Endothelial cell of umbilical vein (primary cell): ENCODE measurements at regions not wholly inside any gene's neighbourhood (a gene's known extent, or its start where the extent isn't known, plus 50 kb on each side); places are given as distances from the start of the nearest gene placed in this dataset.

Experiments used
- BruUV-seq: library from RNA; stranded (reverse); fragments of 400-500 nt; replicated peaks from 2 replicates; lab custom pipeline; 2021; lab: Mats Ljungman, UMichigan
- CTCF ChIA-PET: fragments of 300-600, 350-600 bp; sonication (Branson Sonifier 250); formaldehyde crosslinking; loops from one replicate; lab custom pipeline; 2021; ENCODE audit warnings: antibody characterized with exemption, inconsistent platforms; lab: Charles Lee
- POLR2A ChIA-PET: fragments of 300-600, 350-600 bp; sonication (Branson Sonifier 250); formaldehyde crosslinking; loops from one replicate; lab custom pipeline; 2021; ENCODE audit warnings: antibody characterized with exemption, inconsistent platforms; lab: Charles Lee
- DNase-seq: peaks from one replicate; pipeline ENCODE4 v3.0.0-alpha.2; 2011; ENCODE audit warnings: low read depth, low spot score
- FAIRE-seq: peaks from 2 replicates; lab custom pipeline; 2011; peaks lifted over from hg19 to GRCh38; lab: Jason Lieb, UNC
- H2AFZ ChIP-seq: 2 replicates; pipeline ENCODE4 v1.6.0; 2012; ENCODE audit warnings: low read depth, low read length, control low read depth, inconsistent platforms
- H3K27ac ChIP-seq: 2 replicates; pipeline ENCODE4 v1.5.1; 2011; ENCODE audit warnings: low read depth, mild to moderate bottlenecking, control low read depth, low read length, moderate library complexity; ENCODE audit not compliant: insufficient read depth
- H3K27me3 ChIP-seq, 2 experiments: 2 replicates each; pipeline versions ENCODE4 v1.6.0 to v1.6.1; 2011; ENCODE audit warnings: low read length in 2 of 2, mixed read lengths in 1 of 2; ENCODE audit not compliant: control insufficient read depth in 2 of 2, insufficient read depth in 2 of 2
- H3K36me3 ChIP-seq, 2 experiments: 2 replicates in 1 of 2; 3 replicates in 1 of 2; pipeline ENCODE4 v1.5.1; 2011; ENCODE audit warnings: low read length in 2 of 2, mild to moderate bottlenecking in 1 of 2, moderate library complexity in 1 of 2; ENCODE audit not compliant: control insufficient read depth in 2 of 2, insufficient read depth in 2 of 2; ENCODE audit errors: extremely low read depth in 1 of 2
- H3K4me1 ChIP-seq: 3 replicates; pipeline ENCODE4 v1.5.1; 2011; ENCODE audit warnings: mild to moderate bottlenecking, low read length; ENCODE audit not compliant: control insufficient read depth, insufficient read depth; ENCODE audit errors: extremely low read depth
- H3K4me2 ChIP-seq: 2 replicates; pipeline ENCODE4 v1.6.1; 2011; ENCODE audit warnings: low read length, control low read depth, mixed read lengths; ENCODE audit not compliant: insufficient read depth
- H3K4me3 ChIP-seq, 3 experiments: fragments of 200-600 bp in 1 of 3; sonication (generic), shearing (Covaris generic) in 1 of 3; replicated peaks in 1 of 3; 2 replicates each; pipeline ENCODE4 v1.5.1; 2011 to 2016; ENCODE audit warnings: control low read depth in 3 of 3, low read length in 3 of 3, mild to moderate bottlenecking in 2 of 3, inconsistent platforms in 1 of 3, low read depth in 1 of 3, moderate library complexity in 1 of 3; ENCODE audit not compliant: insufficient read depth in 1 of 3
- H3K79me2 ChIP-seq: 2 replicates; pipeline ENCODE4 v1.6.0; 2012; ENCODE audit warnings: low read length, inconsistent platforms; ENCODE audit not compliant: control insufficient read depth, insufficient read depth
- H3K9ac ChIP-seq: replicated peaks from 2 replicates; pipeline ENCODE3; 2011; ENCODE audit warnings: low read length, control low read depth; ENCODE audit not compliant: insufficient read depth; ENCODE audit errors: extremely low read depth
- H3K9me1 ChIP-seq: replicated peaks from 3 replicates; pipeline ENCODE4 v1.6.0; 2011; ENCODE audit warnings: mild to moderate bottlenecking, low read length; ENCODE audit not compliant: control insufficient read depth, insufficient read depth; ENCODE audit errors: extremely low read depth
- H3K9me3 ChIP-seq: replicated peaks from 2 replicates; pipeline ENCODE4 v1.5.1; 2012; ENCODE audit warnings: low read length, inconsistent platforms; ENCODE audit not compliant: control insufficient read depth, insufficient read depth
- H4K20me1 ChIP-seq: replicated peaks from 2 replicates; pipeline ENCODE3; 2011; ENCODE audit warnings: mild to moderate bottlenecking, low read length; ENCODE audit not compliant: control insufficient read depth, insufficient read depth; ENCODE audit errors: extremely low read depth
- EZH2 ChIP-seq: IDR thresholded peaks from 2 replicates; pipeline ENCODE4 v1.6.1; 2012; ENCODE audit warnings: borderline replicate concordance, low read depth, mild to moderate bottlenecking, moderate library complexity, low read length, inconsistent platforms; ENCODE audit not compliant: severe bottlenecking
- FOS ChIP-seq: IDR thresholded peaks from 2 replicates; pipeline ENCODE4 v1.6.1; 2011; ENCODE audit warnings: mild to moderate bottlenecking, low read length, moderate library complexity, borderline replicate concordance; ENCODE audit not compliant: insufficient read depth
- GATA2 ChIP-seq: IDR thresholded peaks from 2 replicates; pipeline ENCODE4 v1.7.0; 2011; ENCODE audit warnings: low read depth, mild to moderate bottlenecking, moderate library complexity, mixed read lengths, low read length; ENCODE audit not compliant: insufficient read length, insufficient read depth
- JUN ChIP-seq: IDR thresholded peaks from 2 replicates; pipeline ENCODE4 v1.6.1; 2011; ENCODE audit warnings: borderline replicate concordance, low read depth; ENCODE audit not compliant: insufficient read length, insufficient read depth
- MYC ChIP-seq: IDR thresholded peaks from one replicate; pipeline ENCODE4 v1.6.1; 2011; ENCODE audit warnings: mild to moderate bottlenecking, low read depth, low read length
- POLR2A ChIP-seq: IDR thresholded peaks from 2 replicates; pipeline ENCODE4 v1.6.1; 2012; ENCODE audit warnings: low read depth, mild to moderate bottlenecking, control low read depth, low read length
- POLR2AphosphoS5 ChIP-seq: IDR thresholded peaks from 2 replicates; pipeline ENCODE4 v1.6.1; 2012; ENCODE audit warnings: low read depth, mild to moderate bottlenecking, control low read depth, low read length, moderate library complexity; ENCODE audit not compliant: insufficient read depth
- dilution Hi-C: fragments of 300-500 bp; cut with MboI; formaldehyde crosslinking; loops from one replicate; pipeline ENCODE4 v1.15.0; 2019; ENCODE audit warnings: low sequenced_read_pairs; ENCODE audit not compliant: extremely low pct_ligation_motif_present
- intact Hi-C: fragments of 100-400 bp; cut with micrococcal nuclease; formaldehyde crosslinking; loops from one replicate; pipeline ENCODE4 v1.10.0; 2022
- TF ChIP-seq, protein P1 (sequence below), 2 donors: IDR thresholded peaks; 1 replicate in 1 of 2; 2 replicates in 1 of 2; pipeline ENCODE4 v1.5.1; 2011; ENCODE audit warnings: low read length in 2 of 2, mild to moderate bottlenecking in 2 of 2, moderate library complexity in 2 of 2, control low read depth in 1 of 2, inconsistent platforms in 1 of 2, low read depth in 1 of 2; ENCODE audit not compliant: insufficient read depth in 1 of 2; ENCODE audit errors: extremely low read depth in 1 of 2
- TF ChIP-seq, protein P2 (sequence below): IDR thresholded peaks from 2 replicates; pipeline ENCODE4 v1.6.1; 2011; ENCODE audit not compliant: insufficient read depth, insufficient read length

DNA sequence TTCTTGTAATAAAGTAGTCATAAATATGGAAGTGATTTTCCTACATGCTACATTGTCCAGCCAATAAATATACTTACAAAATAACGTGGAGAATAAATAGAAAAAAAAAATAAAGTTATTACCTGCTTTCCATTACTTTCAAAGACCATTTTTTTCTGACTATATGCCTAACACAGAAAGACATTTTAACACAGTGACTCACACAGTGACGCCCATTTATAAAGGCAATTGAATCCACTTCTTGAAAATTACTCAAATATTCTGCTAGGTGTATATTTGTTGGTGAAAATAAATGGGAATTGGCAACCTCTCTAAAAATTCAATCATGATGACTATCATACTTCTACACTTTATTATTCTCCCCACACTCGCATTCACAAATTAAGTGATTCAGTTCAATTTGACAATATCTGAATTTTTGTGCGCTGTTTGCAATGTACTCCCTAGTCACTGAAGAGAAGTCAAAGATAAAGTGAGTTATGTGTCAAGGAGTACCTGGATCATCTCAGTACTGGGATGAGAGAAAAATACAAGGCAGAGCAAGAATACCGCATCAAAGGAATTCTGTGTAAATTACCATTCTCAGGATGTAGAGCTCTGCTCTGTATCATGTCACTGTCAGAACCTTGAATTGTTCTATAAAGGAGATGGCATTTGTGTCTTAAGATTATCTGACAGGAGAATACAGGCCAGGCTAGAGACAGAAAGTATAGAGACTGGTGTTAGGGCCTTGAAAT is 642.7 kb downstream of the IPMK start:
- H3K9me3 ChIP-seq, result no peaks in the 10 kb centered on the region
- no peak overlapping the region for H2AFZ ChIP-seq
- H3K27me3 ChIP-seq, result no peaks in the 10 kb centered on the region
- FAIRE-seq (no peak), DNase-seq (no peak)
- H4K20me1 ChIP-seq, result no peaks in the 10 kb centered on the region
- TF ChIP-seq POLR2AphosphoS5, result no peak
- TF ChIP-seq MYC, result no peak
- no peak for TF ChIP-seq FOS
- no peak for TF ChIP-seq EZH2
- no peak for TF ChIP-seq JUN
- TF ChIP-seq POLR2A, result no peak
- no peak for TF ChIP-seq GATA2
- TF ChIP-seq, protein P1, sequence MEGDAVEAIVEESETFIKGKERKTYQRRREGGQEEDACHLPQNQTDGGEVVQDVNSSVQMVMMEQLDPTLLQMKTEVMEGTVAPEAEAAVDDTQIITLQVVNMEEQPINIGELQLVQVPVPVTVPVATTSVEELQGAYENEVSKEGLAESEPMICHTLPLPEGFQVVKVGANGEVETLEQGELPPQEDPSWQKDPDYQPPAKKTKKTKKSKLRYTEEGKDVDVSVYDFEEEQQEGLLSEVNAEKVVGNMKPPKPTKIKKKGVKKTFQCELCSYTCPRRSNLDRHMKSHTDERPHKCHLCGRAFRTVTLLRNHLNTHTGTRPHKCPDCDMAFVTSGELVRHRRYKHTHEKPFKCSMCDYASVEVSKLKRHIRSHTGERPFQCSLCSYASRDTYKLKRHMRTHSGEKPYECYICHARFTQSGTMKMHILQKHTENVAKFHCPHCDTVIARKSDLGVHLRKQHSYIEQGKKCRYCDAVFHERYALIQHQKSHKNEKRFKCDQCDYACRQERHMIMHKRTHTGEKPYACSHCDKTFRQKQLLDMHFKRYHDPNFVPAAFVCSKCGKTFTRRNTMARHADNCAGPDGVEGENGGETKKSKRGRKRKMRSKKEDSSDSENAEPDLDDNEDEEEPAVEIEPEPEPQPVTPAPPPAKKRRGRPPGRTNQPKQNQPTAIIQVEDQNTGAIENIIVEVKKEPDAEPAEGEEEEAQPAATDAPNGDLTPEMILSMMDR (IDR thresholded peaks at IDR 0.05; ENCODE audit: extremely low read depth in 1 of 2, insufficient read depth in 1 of 2, low read depth in 1 of 2, low read length in 2 of 2), result no peak
- TF ChIP-seq, protein P2, sequence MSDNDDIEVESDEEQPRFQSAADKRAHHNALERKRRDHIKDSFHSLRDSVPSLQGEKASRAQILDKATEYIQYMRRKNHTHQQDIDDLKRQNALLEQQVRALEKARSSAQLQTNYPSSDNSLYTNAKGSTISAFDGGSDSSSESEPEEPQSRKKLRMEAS, result no peak
- H3K27ac ChIP-seq, result no peak overlapping the region
- CTCF ChIA-PET, result no interaction called here
- BruUV-seq, result no TSS peak
- no peaks in the 10 kb centered on the region for H3K36me3 ChIP-seq
- POLR2A ChIA-PET, result no interaction called here
- no peaks in the 10 kb centered on the region for H3K9me1 ChIP-seq
- H3K9ac ChIP-seq, result no peak overlapping the region
- dilution Hi-C loops, result no loop called here
- H3K4me1 ChIP-seq, result no peaks in the 10 kb centered on the region
- intact Hi-C loops, result no loop called here
- H3K4me3 ChIP-seq, result no peak overlapping the region
- no peak overlapping the region for H3K4me2 ChIP-seq
- no peaks in the 10 kb centered on the region for H3K79me2 ChIP-seq
